Stimulated activated CD8-positive, alpha-beta memory T cell treated with anti-CD3 and anti-CD28 coated beads, Interleukin-15, amount 100 ng/mL, for 4 hours (primary cell): ENCODE measurements at regions not wholly inside any gene's neighbourhood (a gene's known extent, or its start where the extent isn't known, plus 50 kb on each side); places are given as distances from the start of the nearest gene placed in this dataset.

Experiments used
- DNase-seq, 2 donors: peaks; one replicate each; pipeline ENCODE4 v3.0.0-alpha.2; 2020; ENCODE audit warnings: low read depth in 2 of 2

- DNase-seq, result no peak
Observed at GRCh38 chr22:25366876-25367466, 147.5 kb downstream of the CRYBB2 start.

GRCh38 chr22:25367756-25368155 is 148.3 kb downstream of the CRYBB2 start:
- no peak for DNase-seq

GRCh38 chr22:25368271-25368670 is 148.8 kb downstream of the CRYBB2 start:
- DNase-seq, result no peak

- no peak for DNase-seq
Observed at GRCh38 chr22:25369041-25369440, 149.6 kb downstream of the CRYBB2 start.

- no peak for DNase-seq
Observed at GRCh38 chr22:25370322-25370721, 150.9 kb downstream of the CRYBB2 start.

- DNase-seq, result no peak
Observed at GRCh38 chr22:25372000-25372595, 152.7 kb downstream of the CRYBB2 start.

GRCh38 chr22:25373961-25374360 is 154.5 kb downstream of the CRYBB2 start:
- DNase-seq, result no peak

GRCh38 chr22:25374869-25375268 is 155.4 kb downstream of the CRYBB2 start:
- no peak for DNase-seq

GRCh38 chr22:25375683-25376082 is 156.2 kb downstream of the CRYBB2 start:
- DNase-seq, result no peak

GRCh38 chr22:25377699-25378098 is 158.3 kb downstream of the CRYBB2 start:
- no peak for DNase-seq

- DNase-seq, result no peak
Observed at GRCh38 chr22:25380122-25380747, 160.8 kb downstream of the CRYBB2 start.

- DNase-seq, result no peak
Observed at GRCh38 chr22:25382762-25383161, 163.3 kb downstream of the CRYBB2 start.

- no peak for DNase-seq
Observed at GRCh38 chr22:25383278-25383820, 163.9 kb downstream of the CRYBB2 start.

- no peak for DNase-seq
Observed at GRCh38 chr22:25383892-25384291, 164.5 kb downstream of the CRYBB2 start.

GRCh38 chr22:25386538-25386884 is 167.1 kb downstream of the CRYBB2 start:
- no peak for DNase-seq

- DNase-seq, result no peak
Observed at GRCh38 chr22:25388415-25388814, 169.0 kb downstream of the CRYBB2 start.

- DNase-seq, result no peak
Observed at GRCh38 chr22:25388866-25389540, 169.6 kb downstream of the CRYBB2 start.

GRCh38 chr22:25389541-25389919 is 170.1 kb downstream of the CRYBB2 start:
- no peak for DNase-seq

GRCh38 chr22:25390297-25391240 is 171.1 kb downstream of the CRYBB2 start:
- DNase-seq, result no peak

- DNase-seq, result no peak
Observed at GRCh38 chr22:25392584-25392983, 171.9 kb upstream of the GRK3 start.

GRCh38 chr22:25393121-25393805 is 171.2 kb upstream of the GRK3 start:
- DNase-seq, result no peak
